ENCODE measurements at regions not wholly inside any gene's neighbourhood (a gene's known extent, or its start where the extent isn't known, plus 50 kb on each side); places are given as distances from the start of the nearest gene placed in this dataset.

DNA sequence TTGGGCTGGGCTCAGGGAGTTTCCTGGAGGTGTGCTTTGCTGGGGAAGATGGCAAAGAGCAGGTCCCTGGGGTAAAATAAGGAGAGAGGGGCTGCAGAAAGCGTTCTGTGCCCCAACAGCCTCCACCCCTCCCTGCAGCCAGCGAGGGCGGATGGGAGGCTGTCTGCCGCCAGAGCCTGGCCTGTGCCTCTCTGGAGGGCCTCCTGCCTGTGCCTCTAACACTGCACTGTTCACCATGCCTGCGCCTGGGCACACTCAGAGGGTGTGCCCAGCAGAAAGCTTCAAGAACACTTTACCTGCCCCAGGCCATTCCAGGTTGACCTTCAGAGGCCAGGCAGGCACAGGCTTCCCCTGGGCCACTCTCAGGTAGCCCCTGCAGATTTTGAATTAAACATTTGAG lies 77.7 kb upstream of the KLF13 start:
- Histone ChIP-seq H3K36me3 (ENCODE audit: control insufficient read depth in 1 of 2, insufficient read depth in 2 of 2, low read depth in 1 of 2, low read length in 2 of 2) (no peaks in the 10 kb centered on the region), H3K4me3 (ENCODE audit: insufficient read depth in 1 of 2, low read depth in 1 of 2, low read length in 2 of 2) (no peak overlapping the region), H3K79me1 (replicated peaks; ENCODE audit: low read length, poor library complexity, severe bottlenecking) (no peaks in the 10 kb centered on the region), H2AK5ac (ENCODE audit: low read length, severe bottlenecking) (no peak overlapping the region), H3K4me2 (ENCODE audit: low read length, poor library complexity, severe bottlenecking) (no peak overlapping the region), H2BK120ac (ENCODE audit: low read depth, low read length) (no peak overlapping the region), H3K9me3 (ENCODE audit: control insufficient read depth, low read length) (no peaks in the 10 kb centered on the region), H3K9ac (ENCODE audit: low read length) (no peak overlapping the region), H2AFZ (ENCODE audit: low read depth, low read length) (no peak overlapping the region), H3K14ac (ENCODE audit: low read length in 2 of 2) (no peak overlapping the region), H2BK5ac (ENCODE audit: low read depth, low read length, poor library complexity, severe bottlenecking) (peak overlapping the region; percentile 66), H4K8ac (ENCODE audit: low read length) (no peak overlapping the region), H3K27me3 (ENCODE audit: control insufficient read depth in 1 of 2, insufficient read depth in 1 of 2, low read length in 2 of 2) (peaks cover 18 to 55% of the 10 kb centered on the region in 2 experiments), H3K23ac (ENCODE audit: low read length in 2 of 2) (no peak overlapping the region), H3K4ac (ENCODE audit: low read depth in 1 of 2, low read length in 2 of 2) (no peak overlapping the region), H3K4me1 (ENCODE audit: control insufficient read depth, insufficient read depth, low read depth, low read length) (no peaks in the 10 kb centered on the region), H3K18ac (ENCODE audit: low read depth in 1 of 2, low read length in 2 of 2) (no peak overlapping the region), H3K27ac (ENCODE audit: low read length, poor library complexity, severe bottlenecking) (no peak overlapping the region), H4K91ac (ENCODE audit: low read length) (no peak overlapping the region), H2BK15ac (ENCODE audit: low read depth, poor library complexity, severe bottlenecking) (no peak overlapping the region), H2BK12ac (ENCODE audit: low read length in 2 of 2) (no peak overlapping the region)
- DNase-seq, result no peak
- WGBS, result 88% methylated on average over 5 of the region's 5 CpGs

GRCh38 chr15:31250033-31250432 lies 76.6 kb upstream of the KLF13 start:
- Histone ChIP-seq H3K9ac (ENCODE audit: low read length) (no peak overlapping the region), H3K4ac (ENCODE audit: low read depth in 1 of 2, low read length in 2 of 2) (no peak overlapping the region), H3K4me2 (ENCODE audit: low read length, poor library complexity, severe bottlenecking) (no peak overlapping the region), H3K27ac (ENCODE audit: low read length, poor library complexity, severe bottlenecking) (no peak overlapping the region), H3K9me3 (ENCODE audit: control insufficient read depth, low read length) (no peaks in the 10 kb centered on the region), H2BK5ac (ENCODE audit: low read depth, low read length, poor library complexity, severe bottlenecking) (no peak overlapping the region), H3K4me3 (ENCODE audit: insufficient read depth in 1 of 2, low read depth in 1 of 2, low read length in 2 of 2) (no peak overlapping the region), H3K14ac (ENCODE audit: low read length in 2 of 2) (no peak overlapping the region), H2BK12ac (ENCODE audit: low read length in 2 of 2) (no peak overlapping the region), H2AK5ac (ENCODE audit: low read length, severe bottlenecking) (no peak overlapping the region), H4K91ac (ENCODE audit: low read length) (no peak overlapping the region), H4K8ac (ENCODE audit: low read length) (no peak overlapping the region), H3K36me3 (ENCODE audit: control insufficient read depth in 1 of 2, insufficient read depth in 2 of 2, low read depth in 1 of 2, low read length in 2 of 2) (no peaks in the 10 kb centered on the region), H2BK120ac (ENCODE audit: low read depth, low read length) (no peak overlapping the region), H3K18ac (ENCODE audit: low read depth in 1 of 2, low read length in 2 of 2) (no peak overlapping the region), H3K23ac (ENCODE audit: low read length in 2 of 2) (no peak overlapping the region), H3K4me1 (ENCODE audit: control insufficient read depth, insufficient read depth, low read depth, low read length) (peaks cover 4% of the 10 kb centered on the region), H2BK15ac (ENCODE audit: low read depth, poor library complexity, severe bottlenecking) (no peak overlapping the region), H3K27me3 (ENCODE audit: control insufficient read depth in 1 of 2, insufficient read depth in 1 of 2, low read length in 2 of 2) (peaks cover 13 to 51% of the 10 kb centered on the region in 2 experiments), H3K79me1 (replicated peaks; ENCODE audit: low read length, poor library complexity, severe bottlenecking) (no peaks in the 10 kb centered on the region), H2AFZ (ENCODE audit: low read depth, low read length) (no peak overlapping the region)
- 89% methylated on average over 9 of the region's 9 CpGs for WGBS
- no peak for DNase-seq

DNA sequence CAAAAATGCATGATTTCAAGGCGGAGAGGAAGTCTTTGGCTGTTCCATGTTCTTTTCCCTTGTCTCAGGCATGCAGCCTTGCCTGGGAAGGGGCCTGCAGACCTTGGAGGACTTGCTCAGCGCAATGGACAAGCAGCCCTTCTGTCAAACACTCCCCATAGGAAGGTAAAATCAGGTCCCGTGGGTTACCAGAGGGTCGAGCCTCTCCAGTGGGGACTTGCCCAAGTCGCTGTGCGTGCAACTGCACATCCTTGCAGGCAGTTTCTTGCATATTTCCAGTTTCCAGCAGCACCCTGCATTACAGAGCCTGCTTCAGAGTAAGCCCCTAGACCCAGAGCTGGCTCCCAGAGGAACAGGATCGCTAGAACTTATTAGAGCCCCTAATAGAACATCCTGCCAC lies 75.5 kb upstream of the KLF13 start:
- Histone ChIP-seq H3K36me3 (ENCODE audit: control insufficient read depth in 1 of 2, insufficient read depth in 2 of 2, low read depth in 1 of 2, low read length in 2 of 2) (no peaks in the 10 kb centered on the region), H3K27ac (ENCODE audit: low read length, poor library complexity, severe bottlenecking) (no peak overlapping the region), H3K14ac (ENCODE audit: low read length in 2 of 2) (no peak overlapping the region), H4K91ac (ENCODE audit: low read length) (no peak overlapping the region), H3K79me1 (replicated peaks; ENCODE audit: low read length, poor library complexity, severe bottlenecking) (no peaks in the 10 kb centered on the region), H3K4me1 (ENCODE audit: control insufficient read depth, insufficient read depth, low read depth, low read length) (peaks cover 9% of the 10 kb centered on the region), H3K9me3 (ENCODE audit: control insufficient read depth, low read length) (no peaks in the 10 kb centered on the region), H3K9ac (ENCODE audit: low read length) (no peak overlapping the region), H3K27me3 (ENCODE audit: control insufficient read depth in 1 of 2, insufficient read depth in 1 of 2, low read length in 2 of 2) (peaks cover 9 to 45% of the 10 kb centered on the region in 2 experiments), H2BK12ac (ENCODE audit: low read length in 2 of 2) (no peak overlapping the region), H2BK120ac (ENCODE audit: low read depth, low read length) (no peak overlapping the region), H2AFZ (ENCODE audit: low read depth, low read length) (no peak overlapping the region), H2BK15ac (ENCODE audit: low read depth, poor library complexity, severe bottlenecking) (no peak overlapping the region), H3K23ac (ENCODE audit: low read length in 2 of 2) (no peak overlapping the region), H3K4ac (ENCODE audit: low read depth in 1 of 2, low read length in 2 of 2) (no peak overlapping the region), H3K4me3 (ENCODE audit: insufficient read depth in 1 of 2, low read depth in 1 of 2, low read length in 2 of 2) (no peak overlapping the region), H4K8ac (ENCODE audit: low read length) (no peak overlapping the region), H3K4me2 (ENCODE audit: low read length, poor library complexity, severe bottlenecking) (no peak overlapping the region), H2AK5ac (ENCODE audit: low read length, severe bottlenecking) (no peak overlapping the region), H2BK5ac (ENCODE audit: low read depth, low read length, poor library complexity, severe bottlenecking) (no peak overlapping the region), H3K18ac (ENCODE audit: low read depth in 1 of 2, low read length in 2 of 2) (no peak overlapping the region)
- WGBS, result 74% methylated on average over 7 of the region's 7 CpGs
- no peak for DNase-seq

- Histone ChIP-seq H3K14ac (ENCODE audit: low read length in 2 of 2) (no peak overlapping the region), H2BK15ac (ENCODE audit: low read depth, poor library complexity, severe bottlenecking) (no peak overlapping the region), H3K27ac (ENCODE audit: low read length, poor library complexity, severe bottlenecking) (no peak overlapping the region), H2AFZ (ENCODE audit: low read depth, low read length) (no peak overlapping the region), H3K36me3 (ENCODE audit: control insufficient read depth in 1 of 2, insufficient read depth in 2 of 2, low read depth in 1 of 2, low read length in 2 of 2) (no peaks in the 10 kb centered on the region), H3K27me3 (ENCODE audit: control insufficient read depth in 1 of 2, insufficient read depth in 1 of 2, low read length in 2 of 2) (peaks cover 3 to 35% of the 10 kb centered on the region in 2 experiments), H3K23ac (ENCODE audit: low read length in 2 of 2) (no peak overlapping the region), H2BK5ac (ENCODE audit: low read depth, low read length, poor library complexity, severe bottlenecking) (no peak overlapping the region), H3K9me3 (ENCODE audit: control insufficient read depth, low read length) (no peaks in the 10 kb centered on the region), H2BK12ac (ENCODE audit: low read length in 2 of 2) (no peak overlapping the region), H3K4ac (ENCODE audit: low read depth in 1 of 2, low read length in 2 of 2) (no peak overlapping the region), H2BK120ac (ENCODE audit: low read depth, low read length) (no peak overlapping the region), H3K79me1 (replicated peaks; ENCODE audit: low read length, poor library complexity, severe bottlenecking) (no peaks in the 10 kb centered on the region), H4K91ac (ENCODE audit: low read length) (no peak overlapping the region), H3K9ac (ENCODE audit: low read length) (no peak overlapping the region), H3K4me2 (ENCODE audit: low read length, poor library complexity, severe bottlenecking) (no peak overlapping the region), H3K18ac (ENCODE audit: low read depth in 1 of 2, low read length in 2 of 2) (no peak overlapping the region), H3K4me1 (ENCODE audit: control insufficient read depth, insufficient read depth, low read depth, low read length) (peaks cover 13% of the 10 kb centered on the region), H4K8ac (ENCODE audit: low read length) (no peak overlapping the region), H2AK5ac (ENCODE audit: low read length, severe bottlenecking) (no peak overlapping the region), H3K4me3 (ENCODE audit: insufficient read depth in 1 of 2, low read depth in 1 of 2, low read length in 2 of 2) (no peak overlapping the region)
- no peak for DNase-seq
- WGBS, result 76% methylated on average over 6 of the region's 8 CpGs
Measured at GRCh38 chr15:31252171-31252785, 74.4 kb upstream of the KLF13 start.

Data from mesenchymal stem cell (in vitro differentiated cells and primary cell).